Cardiac muscle cell (in vitro differentiated cells and primary cell): ENCODE measurements at regions not wholly inside any gene's neighbourhood (a gene's known extent, or its start where the extent isn't known, plus 50 kb on each side); places are given as distances from the start of the nearest gene placed in this dataset.

ENCODE experiments used
- DNase-seq, 2 donors: peaks; one replicate each; pipeline versions ENCODE4 v3.0.0 to v3.0.0-alpha.2; 2010 to 2017; ENCODE audit warnings: low read depth in 1 of 2, low spot score in 1 of 2
- H3K27ac ChIP-seq: fragments of 200-600 bp; sonication (generic); 2 replicates; pipeline ENCODE4 v1.5.1; 2016
- H3K27me3 ChIP-seq: fragments of 200-600 bp; sonication (generic); 2 replicates; pipeline ENCODE4 v1.6.0; 2016; ENCODE audit warnings: control low read depth
- H3K36me3 ChIP-seq: fragments of 200-600 bp; sonication (generic); 2 replicates; pipeline ENCODE4 v1.5.1; 2016; ENCODE audit warnings: control low read depth
- H3K4me1 ChIP-seq: fragments of 200-600 bp; sonication (generic); 2 replicates; pipeline ENCODE4 v1.8.1; 2017; ENCODE audit warnings: low read depth, mild to moderate bottlenecking, mixed run types
- H3K4me3 ChIP-seq: fragments of 200-600 bp; sonication (generic); 2 replicates; pipeline ENCODE4 v1.5.1; 2016; ENCODE audit warnings: mild to moderate bottlenecking
- H3K9me3 ChIP-seq: fragments of 200-600 bp; sonication (generic); 2 replicates; pipeline ENCODE4 v1.5.1; 2017; ENCODE audit warnings: low read depth, mild to moderate bottlenecking, control low read depth
- TF ChIP-seq, protein P1 (sequence below): IDR thresholded peaks from 2 replicates; pipeline ENCODE4 v1.5.1; 2012; ENCODE audit warnings: low read depth, mild to moderate bottlenecking, low read length

DNA sequence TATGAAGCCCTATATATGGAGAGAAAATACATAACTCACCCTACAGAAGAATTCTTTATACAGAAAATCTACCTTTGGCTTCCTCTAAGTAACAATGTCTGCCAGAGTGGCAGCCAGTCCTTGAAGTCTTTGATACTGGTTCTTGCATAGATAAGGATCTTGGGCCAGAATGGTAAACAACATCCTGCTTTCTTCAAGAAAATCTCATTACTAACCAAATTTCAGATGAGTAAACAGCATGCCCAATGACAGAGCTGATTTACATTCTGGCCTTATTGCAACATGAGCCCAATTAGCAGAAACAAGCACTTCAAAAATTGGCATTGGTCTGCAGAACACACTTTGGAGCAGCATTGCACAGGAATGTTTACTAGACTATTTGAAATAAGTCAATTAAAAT, 336.5 kb upstream of the ST6GAL2 start:
- no peaks in the 10 kb centered on the region for H3K4me1 ChIP-seq
- DNase-seq = no peak
- H3K27me3 ChIP-seq = no peaks in the 10 kb centered on the region
- no peaks in the 10 kb centered on the region for H3K9me3 ChIP-seq
- H3K27ac ChIP-seq = no peak overlapping the region
- H3K36me3 ChIP-seq = no peaks in the 10 kb centered on the region
- TF ChIP-seq, protein P1, sequence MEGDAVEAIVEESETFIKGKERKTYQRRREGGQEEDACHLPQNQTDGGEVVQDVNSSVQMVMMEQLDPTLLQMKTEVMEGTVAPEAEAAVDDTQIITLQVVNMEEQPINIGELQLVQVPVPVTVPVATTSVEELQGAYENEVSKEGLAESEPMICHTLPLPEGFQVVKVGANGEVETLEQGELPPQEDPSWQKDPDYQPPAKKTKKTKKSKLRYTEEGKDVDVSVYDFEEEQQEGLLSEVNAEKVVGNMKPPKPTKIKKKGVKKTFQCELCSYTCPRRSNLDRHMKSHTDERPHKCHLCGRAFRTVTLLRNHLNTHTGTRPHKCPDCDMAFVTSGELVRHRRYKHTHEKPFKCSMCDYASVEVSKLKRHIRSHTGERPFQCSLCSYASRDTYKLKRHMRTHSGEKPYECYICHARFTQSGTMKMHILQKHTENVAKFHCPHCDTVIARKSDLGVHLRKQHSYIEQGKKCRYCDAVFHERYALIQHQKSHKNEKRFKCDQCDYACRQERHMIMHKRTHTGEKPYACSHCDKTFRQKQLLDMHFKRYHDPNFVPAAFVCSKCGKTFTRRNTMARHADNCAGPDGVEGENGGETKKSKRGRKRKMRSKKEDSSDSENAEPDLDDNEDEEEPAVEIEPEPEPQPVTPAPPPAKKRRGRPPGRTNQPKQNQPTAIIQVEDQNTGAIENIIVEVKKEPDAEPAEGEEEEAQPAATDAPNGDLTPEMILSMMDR = no peak
- no peak overlapping the region for H3K4me3 ChIP-seq

DNA sequence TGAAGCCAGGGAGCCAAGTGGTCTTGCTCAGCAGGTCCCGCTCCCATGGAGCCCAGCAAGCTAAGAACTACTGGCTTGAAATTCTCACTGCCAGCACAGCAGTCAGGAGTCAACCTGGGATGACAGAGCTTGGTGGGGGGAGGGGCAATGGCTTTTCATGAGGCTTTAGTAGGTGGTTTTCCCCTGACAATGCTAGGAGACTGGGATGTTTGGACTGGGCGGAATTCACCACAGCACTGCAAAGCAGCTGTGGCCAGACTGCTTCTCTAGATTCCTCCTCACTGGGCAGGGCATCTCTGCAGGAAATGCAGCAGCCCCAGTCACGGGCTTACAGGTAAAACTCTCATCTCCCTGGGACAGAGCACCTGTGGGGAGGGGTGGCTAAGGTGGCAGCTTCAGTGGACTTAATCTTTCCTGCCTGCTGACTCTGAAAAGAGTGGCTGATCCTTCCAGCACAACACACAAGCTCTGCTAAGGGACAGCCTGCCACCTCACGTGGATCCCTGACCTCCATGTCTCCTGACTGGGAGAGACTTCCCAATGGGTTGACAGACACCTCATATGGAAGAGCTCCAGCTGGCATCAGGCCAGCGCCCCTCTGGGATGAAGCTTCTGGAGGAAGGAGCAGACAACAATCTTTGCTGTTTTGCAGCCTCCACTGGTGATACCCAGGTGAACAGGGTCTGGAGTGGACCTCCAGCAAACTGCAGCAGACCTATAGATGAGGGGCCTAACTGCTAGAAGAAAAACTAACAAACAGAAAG, 349.7 kb upstream of the ST6GAL2 start:
- Histone ChIP-seq H3K36me3 (no peaks in the 10 kb centered on the region), H3K27ac (no peak overlapping the region), H3K4me3 (no peak overlapping the region), H3K9me3 (no peaks in the 10 kb centered on the region), H3K27me3 (no peaks in the 10 kb centered on the region), H3K4me1 (no peaks in the 10 kb centered on the region)
- DNase-seq = no peak
- TF ChIP-seq, protein P1 = no peak

DNA sequence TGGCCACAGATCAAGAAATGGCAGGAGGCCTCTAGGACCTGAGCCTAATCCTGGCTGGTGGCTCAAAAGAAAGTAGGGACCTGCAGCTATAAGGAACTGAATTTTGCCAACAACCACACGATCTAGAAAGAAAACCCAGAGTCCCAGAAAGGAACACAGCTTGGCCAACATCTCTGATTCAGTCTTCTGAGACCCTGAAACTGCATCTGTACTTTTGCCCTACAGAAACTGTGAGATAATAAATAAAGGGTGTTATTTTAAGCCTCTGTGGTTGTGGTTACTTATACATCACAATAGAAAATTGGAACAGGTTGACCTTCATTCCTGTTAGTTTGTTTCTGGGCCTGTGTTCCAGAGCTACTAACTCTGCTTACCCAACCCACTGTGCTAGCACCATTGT, 356.8 kb upstream of the ST6GAL2 start:
- no peaks in the 10 kb centered on the region for H3K9me3 ChIP-seq
- no peaks in the 10 kb centered on the region for H3K27me3 ChIP-seq
- no peak overlapping the region for H3K27ac ChIP-seq
- DNase-seq = no peak
- TF ChIP-seq, protein P1 = no peak
- H3K4me1 ChIP-seq = no peaks in the 10 kb centered on the region
- no peaks in the 10 kb centered on the region for H3K36me3 ChIP-seq
- H3K4me3 ChIP-seq = no peak overlapping the region

DNA sequence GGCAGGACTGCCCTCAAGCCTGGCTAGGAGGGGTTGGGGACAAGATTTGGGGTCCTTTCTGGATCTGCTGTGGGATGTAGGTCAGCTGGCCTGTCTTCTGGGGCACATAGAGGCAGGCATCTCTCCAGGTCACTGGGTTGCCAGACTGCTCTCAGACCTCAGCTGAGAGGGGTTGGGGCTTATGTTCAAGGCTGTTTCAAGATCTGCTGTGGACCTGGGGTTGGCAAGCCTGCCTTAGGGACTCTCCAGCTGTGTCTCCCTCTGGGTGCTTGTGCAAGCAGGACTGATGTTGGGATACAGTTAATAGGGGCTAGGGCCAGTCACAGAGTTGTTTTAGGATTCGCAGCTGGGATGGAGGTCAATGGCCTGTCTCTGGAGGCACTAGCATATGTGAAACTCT, 363.0 kb upstream of the ST6GAL2 start:
- no peak for DNase-seq
- no peak overlapping the region for H3K4me3 ChIP-seq
- no peaks in the 10 kb centered on the region for H3K36me3 ChIP-seq
- H3K4me1 ChIP-seq = no peaks in the 10 kb centered on the region
- H3K27ac ChIP-seq = no peak overlapping the region
- H3K27me3 ChIP-seq = no peaks in the 10 kb centered on the region
- no peaks in the 10 kb centered on the region for H3K9me3 ChIP-seq
- TF ChIP-seq, protein P1 = no peak

DNA sequence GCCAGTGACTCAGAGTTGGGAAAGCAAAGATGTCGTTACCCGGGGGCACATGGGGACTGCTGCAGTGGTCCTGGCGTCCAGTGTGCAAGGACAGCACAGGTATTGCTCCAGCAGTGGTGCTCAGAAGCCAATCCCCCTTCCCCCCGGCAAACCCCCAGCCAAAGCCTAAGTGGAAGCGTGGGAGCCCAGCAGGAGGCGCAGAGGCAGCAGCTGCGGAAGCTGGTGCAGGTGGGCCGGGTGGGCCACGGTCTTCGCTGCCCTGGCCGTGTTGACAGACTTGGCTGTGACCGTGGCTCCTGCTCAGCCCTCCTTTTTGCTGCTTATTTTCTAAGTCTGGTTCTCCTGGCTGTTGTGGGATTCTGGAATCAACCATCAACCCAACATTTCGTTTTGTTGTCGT, 369.8 kb upstream of the ST6GAL2 start:
- DNase-seq = no peak
- no peaks in the 10 kb centered on the region for H3K36me3 ChIP-seq
- H3K27me3 ChIP-seq = no peaks in the 10 kb centered on the region
- H3K9me3 ChIP-seq = no peaks in the 10 kb centered on the region
- no peak overlapping the region for H3K4me3 ChIP-seq
- H3K4me1 ChIP-seq = no peaks in the 10 kb centered on the region
- no peak overlapping the region for H3K27ac ChIP-seq
- TF ChIP-seq, protein P1 = no peak
